SH-SY5Y (cell line): ENCODE measurements at regions not wholly inside any gene's neighbourhood (a gene's known extent, or its start where the extent isn't known, plus 50 kb on each side); places are given as distances from the start of the nearest gene placed in this dataset.

Source experiments
- GATA2 ChIP-seq: IDR thresholded peaks from 2 replicates; pipeline ENCODE4 v1.6.1; 2011; ENCODE audit warnings: mild to moderate bottlenecking, low read depth, low read length
- GATA3 ChIP-seq: IDR thresholded peaks from 2 replicates; pipeline ENCODE4 v1.6.1; 2011; ENCODE audit warnings: low read depth, mild to moderate bottlenecking, low read length, moderate library complexity

GRCh38 chrX:97968376-97969163 lies 1084.9 kb downstream of the RPA4 start:
- TF ChIP-seq GATA2 = no peak
- no peak for TF ChIP-seq GATA3
